Neural cell (in vitro differentiated cells): ENCODE measurements at regions not wholly inside any gene's neighbourhood (a gene's known extent, or its start where the extent isn't known, plus 50 kb on each side); places are given as distances from the start of the nearest gene placed in this dataset.

ENCODE experiments used
- H2AFZ ChIP-seq: fragments of 200-600, 300-800 bp; sonication (generic), shearing (Covaris generic); 2 replicates; pipeline ENCODE4 v1.6.0; 2014; ENCODE audit warnings: low read depth, mild to moderate bottlenecking, antibody characterized with exemption, low read length, moderate library complexity
- H3F3A ChIP-seq: fragments of 200-600 bp; shearing (Covaris generic); 2 replicates; pipeline ENCODE4 v1.6.1; 2016; ENCODE audit warnings: mild to moderate bottlenecking, moderate library complexity, mixed read lengths, antibody characterized with exemption, low read length; ENCODE audit not compliant: insufficient read depth, poor library complexity, severe bottlenecking
- H3K27ac ChIP-seq: fragments of 200-600, 300-800 bp; sonication (generic), shearing (Covaris generic); 2 replicates; pipeline ENCODE4 v1.5.1; 2014; ENCODE audit warnings: mild to moderate bottlenecking, low read length, moderate library complexity
- H3K27me3 ChIP-seq: fragments of 300-800, 200-600 bp; sonication (generic), shearing (Covaris generic); 2 replicates; pipeline ENCODE4 v1.6.0; 2014; ENCODE audit warnings: mild to moderate bottlenecking, low read depth, low read length, moderate library complexity; ENCODE audit not compliant: insufficient read depth
- H3K36me3 ChIP-seq: fragments of 300-800, 200-600 bp; sonication (generic), shearing (Covaris generic); 2 replicates; pipeline ENCODE4 v1.5.1; 2014; ENCODE audit warnings: mild to moderate bottlenecking, antibody characterized with exemption, low read length, moderate library complexity; ENCODE audit not compliant: insufficient read depth
- H3K4me2 ChIP-seq: fragments of 300-800, 200-600 bp; sonication (generic), shearing (Covaris generic); 2 replicates; pipeline ENCODE4 v1.6.0; 2014; ENCODE audit warnings: mild to moderate bottlenecking, low read length
- H3K4me3 ChIP-seq: fragments of 300-800, 200-600 bp; sonication (generic), shearing (Covaris generic); 2 replicates; pipeline ENCODE4 v1.5.1; 2014; ENCODE audit warnings: mild to moderate bottlenecking, low read length, moderate library complexity
- H3K79me2 ChIP-seq: fragments of 200-600 bp; shearing (Covaris generic); replicated peaks from 2 replicates; pipeline ENCODE4 v1.6.0; 2014; ENCODE audit warnings: mild to moderate bottlenecking, low read length, moderate library complexity; ENCODE audit not compliant: insufficient read depth
- H3K9ac ChIP-seq: fragments of 300-800, 200-600 bp; sonication (generic), shearing (Covaris generic); 2 replicates; pipeline ENCODE4 v1.6.1; 2016; ENCODE audit warnings: mild to moderate bottlenecking, low read length, mixed read lengths
- H3K9me2 ChIP-seq: fragments of 200-600 bp; shearing (Covaris generic); 2 replicates; pipeline ENCODE4 v1.6.1; 2016; ENCODE audit warnings: mild to moderate bottlenecking, low read length, mixed read lengths; ENCODE audit not compliant: insufficient read depth
- H3K9me3 ChIP-seq: fragments of 200-600, 300-800 bp; sonication (generic), shearing (Covaris generic); 2 replicates; pipeline ENCODE4 v1.6.1; 2016; ENCODE audit warnings: mild to moderate bottlenecking, mixed run types, low read length, moderate library complexity, mixed read lengths
- H4K20me1 ChIP-seq: fragments of 200-600 bp; shearing (Covaris generic); 2 replicates; pipeline ENCODE4 v1.6.1; 2016; ENCODE audit warnings: mild to moderate bottlenecking, mixed run types; ENCODE audit not compliant: insufficient read depth
- CTCF ChIP-seq: fragments of 450-650 bp; IDR thresholded peaks from 2 replicates; pipeline ENCODE4 v1.5.1; 2014; ENCODE audit warnings: antibody characterized with exemption, mild to moderate bottlenecking, moderate library complexity; ENCODE audit not compliant: poor library complexity, severe bottlenecking
- EP300 ChIP-seq: fragments of 450-650 bp; conservative IDR thresholded peaks from 2 replicates; pipeline ENCODE4 v1.6.1; 2014; ENCODE audit warnings: antibody characterized with exemption, mild to moderate bottlenecking, moderate library complexity; ENCODE audit not compliant: poor library complexity, severe bottlenecking
- EZH2 ChIP-seq: fragments of 200-600, 300-800 bp; shearing (Covaris generic), sonication (generic); IDR thresholded peaks from 2 replicates; pipeline ENCODE4 v1.6.1; 2014; ENCODE audit warnings: antibody characterized with exemption, low read length, borderline replicate concordance, mild to moderate bottlenecking; ENCODE audit not compliant: insufficient read depth, poor library complexity, severe bottlenecking
- MXI1 ChIP-seq: fragments of 450-650 bp; conservative IDR thresholded peaks from 2 replicates; pipeline ENCODE4 v1.6.1; 2014; ENCODE audit warnings: antibody characterized with exemption, mild to moderate bottlenecking; ENCODE audit not compliant: poor library complexity, severe bottlenecking
- POLR2AphosphoS5 ChIP-seq: IDR thresholded peaks from 2 replicates; pipeline ENCODE4 v1.6.1; 2012
- RAD21 ChIP-seq: fragments of 450-650 bp; conservative IDR thresholded peaks from 2 replicates; pipeline ENCODE4 v1.6.1; 2014; ENCODE audit warnings: antibody characterized with exemption, mild to moderate bottlenecking, moderate library complexity
- REST ChIP-seq: IDR thresholded peaks from 2 replicates; pipeline ENCODE4 v1.6.1; 2012; ENCODE audit warnings: borderline replicate concordance
- SMC3 ChIP-seq: fragments of 450-650 bp; conservative IDR thresholded peaks from 2 replicates; pipeline ENCODE4 v1.6.1; 2014; ENCODE audit warnings: antibody characterized with exemption, mild to moderate bottlenecking, moderate library complexity; ENCODE audit not compliant: poor library complexity
- TAF1 ChIP-seq: IDR thresholded peaks from 2 replicates; pipeline ENCODE4 v1.6.1; 2012; ENCODE audit warnings: low read depth

- no peaks in the 10 kb centered on the region for H3K9me2 ChIP-seq
- no peak overlapping the region for H3K9ac ChIP-seq
- TF ChIP-seq MXI1 = no peak
- no peak for TF ChIP-seq RAD21
- TF ChIP-seq CTCF = no peak
- TF ChIP-seq EZH2 = no peak
- TF ChIP-seq EP300 = no peak
- TF ChIP-seq REST = no peak
- no peak for TF ChIP-seq TAF1
- TF ChIP-seq POLR2AphosphoS5 = no peak
- no peak for TF ChIP-seq SMC3
- no peaks in the 10 kb centered on the region for H3K9me3 ChIP-seq
- no peaks in the 10 kb centered on the region for H3K79me2 ChIP-seq
- H3K36me3 ChIP-seq = no peaks in the 10 kb centered on the region
- H2AFZ ChIP-seq = no peak overlapping the region
- no peaks in the 10 kb centered on the region for H3K27me3 ChIP-seq
- H3K4me2 ChIP-seq = no peak overlapping the region
- H3K4me3 ChIP-seq = no peak overlapping the region
- H4K20me1 ChIP-seq = no peaks in the 10 kb centered on the region
- no peak overlapping the region for H3K27ac ChIP-seq
- peaks cover 6% of the 10 kb centered on the region for H3F3A ChIP-seq
These were observed 149.2 kb downstream of the RPS24 start for GRCh38 chr10:78182841-78183240.

- peak overlapping the region; percentile 18 for H3K4me3 ChIP-seq
- no peak overlapping the region for H2AFZ ChIP-seq
- H3K27ac ChIP-seq = peak overlapping the region; percentile 85
- H3K4me2 ChIP-seq = no peak overlapping the region
- no peaks in the 10 kb centered on the region for H3K9me2 ChIP-seq
- peaks cover 6% of the 10 kb centered on the region for H3F3A ChIP-seq
- H3K9ac ChIP-seq = peak overlapping the region; percentile 48
- TF ChIP-seq REST (peak; percentile 100), SMC3 (peak; percentile 32), CTCF (no peak), POLR2AphosphoS5 (peak; percentile 88), TAF1 (no peak), MXI1 (no peak), EP300 (peak; percentile 98), EZH2 (no peak), RAD21 (peak; percentile 36)
- no peaks in the 10 kb centered on the region for H3K36me3 ChIP-seq
- no peaks in the 10 kb centered on the region for H3K9me3 ChIP-seq
- H3K79me2 ChIP-seq = no peaks in the 10 kb centered on the region
- H3K27me3 ChIP-seq = no peaks in the 10 kb centered on the region
- no peaks in the 10 kb centered on the region for H4K20me1 ChIP-seq
These were observed 151.4 kb downstream of the RPS24 start for GRCh38 chr10:78184851-78185692.
